Panc1 (cell line): ENCODE measurements at regions not wholly inside any gene's neighbourhood (a gene's known extent, or its start where the extent isn't known, plus 50 kb on each side); places are given as distances from the start of the nearest gene placed in this dataset.

Experiments
- ATAC-seq: fragments of 200-7000 bp; cut with Tn5 transposase; 2 replicates; pipeline ENCODE4 v1.9.1; 2020; ENCODE audit warnings: mild to moderate bottlenecking, moderate library complexity
- BruUV-seq: library from RNA; stranded (reverse); fragments of 400-500 nt; replicated peaks from 2 replicates; lab custom pipeline; 2021; lab: Mats Ljungman, UMichigan
- CTCF ChIA-PET: fragments of 300-600 bp; sonication (Branson Sonifier 250); formaldehyde crosslinking; loops from one replicate; lab custom pipeline; 2022; ENCODE audit warnings: antibody characterized with exemption; lab: Charles Lee
- POLR2A ChIA-PET: fragments of 300-600 bp; sonication (Branson Sonifier 250); formaldehyde crosslinking; loops from one replicate; lab custom pipeline; 2022; ENCODE audit warnings: antibody characterized with exemption; lab: Charles Lee
- DNase-seq: peaks from one replicate; pipeline ENCODE4 v3.0.0-alpha.2; 2010; ENCODE audit warnings: low read depth, low spot score
- H3K27ac ChIP-seq: 2 replicates; pipeline ENCODE4 v1.5.1; 2011; ENCODE audit warnings: mild to moderate bottlenecking, low read length, inconsistent platforms
- H3K27me3 ChIP-seq: fragments of 200-500 bp; sonication (Bioruptor generic); 2 replicates; pipeline ENCODE4 v1.6.0; 2014; ENCODE audit warnings: low read length, inconsistent platforms; ENCODE audit not compliant: control insufficient read depth, insufficient read depth
- H3K36me3 ChIP-seq: fragments of 200-500 bp; sonication (Bioruptor generic); 2 replicates; pipeline ENCODE4 v1.5.1; 2014; ENCODE audit warnings: inconsistent platforms, mild to moderate bottlenecking, low read length, moderate library complexity; ENCODE audit not compliant: control insufficient read depth, insufficient read depth
- H3K4me1 ChIP-seq: 2 replicates; pipeline ENCODE4 v1.5.1; 2011; ENCODE audit warnings: inconsistent platforms, mild to moderate bottlenecking, low read length, moderate library complexity; ENCODE audit not compliant: control insufficient read depth, insufficient read depth
- H3K4me3 ChIP-seq, 2 experiments: 2 replicates each; pipeline ENCODE4 v1.5.1; 2011 to 2012; ENCODE audit warnings: low read depth in 2 of 2, low read length in 2 of 2, mild to moderate bottlenecking in 2 of 2, inconsistent platforms in 1 of 2, moderate library complexity in 1 of 2
- H3K9me3 ChIP-seq: fragments of 200-500 bp; sonication (Bioruptor generic); 2 replicates; pipeline ENCODE4 v1.5.1; 2014; ENCODE audit warnings: low read depth, mild to moderate bottlenecking, inconsistent platforms, low read length, moderate library complexity; ENCODE audit not compliant: control insufficient read depth, insufficient read depth
- POLR2AphosphoS5 ChIP-seq: IDR thresholded peaks from 2 replicates; pipeline ENCODE4 v1.6.1; 2012; ENCODE audit warnings: mild to moderate bottlenecking, low read depth, low read length, moderate library complexity
- TCF7L2 ChIP-seq: IDR thresholded peaks from 2 replicates; pipeline ENCODE4 v1.6.1; 2011; ENCODE audit warnings: mild to moderate bottlenecking, low read depth, low read length, inconsistent platforms
- in situ Hi-C: cut with HindIII; loops from 2 replicates; pipeline ENCODE4 v1.10.0; 2016; ENCODE audit warnings: low sequenced_read_pairs, low pct_unique_long_range_greater_than_20kb
- intact Hi-C: fragments of 100-400 bp; cut with micrococcal nuclease; formaldehyde crosslinking; loops from one replicate; pipeline ENCODE4 v1.10.0; 2022; ENCODE audit not compliant: unreplicated experiment
- TF ChIP-seq, protein P1 (sequence below): fragments of 450-650 bp; IDR thresholded peaks from 2 replicates; pipeline ENCODE4 v1.5.1; 2017; ENCODE audit warnings: mild to moderate bottlenecking
- TF ChIP-seq, protein P2 (sequence below), 2 experiments: IDR thresholded peaks; 2 replicates each; pipeline ENCODE4 v1.6.1; 2011 to 2012; ENCODE audit warnings: low read depth in 2 of 2, control low read depth in 1 of 2, low read length in 1 of 2, mild to moderate bottlenecking in 1 of 2, moderate library complexity in 1 of 2; ENCODE audit not compliant: insufficient read depth in 1 of 2

DNA sequence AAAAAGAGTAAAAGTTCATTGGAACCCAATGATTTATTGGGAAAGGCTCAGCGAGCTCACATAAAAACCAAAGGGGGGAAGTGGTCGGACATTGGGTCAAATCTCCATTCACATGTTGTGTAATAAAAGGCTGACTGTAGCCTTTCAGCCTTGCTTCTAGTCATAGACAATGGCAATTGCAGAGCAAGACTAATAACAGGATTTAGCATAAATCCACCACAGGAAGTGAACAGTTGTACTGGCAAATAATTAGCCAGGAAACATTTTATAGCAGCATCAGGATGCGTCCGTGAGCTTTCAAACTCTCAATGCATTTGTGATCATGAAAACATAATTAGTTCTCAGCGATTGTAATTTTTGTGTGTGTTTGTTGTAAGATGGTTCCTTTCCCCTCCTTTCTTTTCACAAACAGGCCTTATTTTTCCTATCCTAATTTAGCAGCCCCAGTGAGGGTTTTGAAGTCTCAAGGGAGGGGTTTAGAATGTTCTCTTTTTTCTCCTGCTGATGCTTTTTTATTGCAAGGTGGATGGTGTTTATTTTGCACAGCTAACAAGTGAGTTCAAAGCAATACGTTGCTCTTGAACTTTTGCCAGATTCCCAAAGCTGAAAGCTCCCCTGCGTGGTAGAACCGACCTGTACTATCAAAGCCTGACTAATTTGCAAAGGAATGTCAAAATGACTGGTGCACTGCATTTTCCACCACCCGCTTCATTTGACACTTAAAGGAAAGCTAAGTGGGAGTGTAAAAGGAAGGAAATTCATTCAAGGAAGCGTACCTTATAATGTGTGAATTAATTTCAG is 105.6 kb downstream of the SPRY2 start:
- in situ Hi-C loops: no loop called here
- H3K27me3 ChIP-seq: no peaks in the 10 kb centered on the region
- H3K4me3 ChIP-seq: peak overlapping the region in 1 of 2 experiments; percentile 23; a peak in 2 of 4 replicates
- TF ChIP-seq, protein P1, sequence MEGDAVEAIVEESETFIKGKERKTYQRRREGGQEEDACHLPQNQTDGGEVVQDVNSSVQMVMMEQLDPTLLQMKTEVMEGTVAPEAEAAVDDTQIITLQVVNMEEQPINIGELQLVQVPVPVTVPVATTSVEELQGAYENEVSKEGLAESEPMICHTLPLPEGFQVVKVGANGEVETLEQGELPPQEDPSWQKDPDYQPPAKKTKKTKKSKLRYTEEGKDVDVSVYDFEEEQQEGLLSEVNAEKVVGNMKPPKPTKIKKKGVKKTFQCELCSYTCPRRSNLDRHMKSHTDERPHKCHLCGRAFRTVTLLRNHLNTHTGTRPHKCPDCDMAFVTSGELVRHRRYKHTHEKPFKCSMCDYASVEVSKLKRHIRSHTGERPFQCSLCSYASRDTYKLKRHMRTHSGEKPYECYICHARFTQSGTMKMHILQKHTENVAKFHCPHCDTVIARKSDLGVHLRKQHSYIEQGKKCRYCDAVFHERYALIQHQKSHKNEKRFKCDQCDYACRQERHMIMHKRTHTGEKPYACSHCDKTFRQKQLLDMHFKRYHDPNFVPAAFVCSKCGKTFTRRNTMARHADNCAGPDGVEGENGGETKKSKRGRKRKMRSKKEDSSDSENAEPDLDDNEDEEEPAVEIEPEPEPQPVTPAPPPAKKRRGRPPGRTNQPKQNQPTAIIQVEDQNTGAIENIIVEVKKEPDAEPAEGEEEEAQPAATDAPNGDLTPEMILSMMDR: no peak
- no peak for TF ChIP-seq POLR2AphosphoS5
- BruUV-seq: no TSS peak
- H3K27ac ChIP-seq: peak overlapping the region; percentile 57; the same call in 1 of the 2 replicates
- ATAC-seq (peak; percentile 65; the same call in 1 of the 2 replicates), DNase-seq (peak; percentile 25)
- intact Hi-C loops: no loop called here
- CTCF ChIA-PET: interaction anchor here (0.6 kb wide), 1 partner anchor 70 kb away, joined by 4 read pairs; no protein-coding TSS in a partner anchor
- POLR2A ChIA-PET: no interaction called here
- H3K4me1 ChIP-seq: peaks cover 7% of the 10 kb centered on the region
- no peaks in the 10 kb centered on the region for H3K9me3 ChIP-seq
- no peaks in the 10 kb centered on the region for H3K36me3 ChIP-seq

- intact Hi-C loops (no loop called here), in situ Hi-C loops (no loop called here)
- POLR2A ChIA-PET: no interaction called here
- no peaks in the 10 kb centered on the region for H3K27me3 ChIP-seq
- no TSS peak for BruUV-seq
- H3K27ac ChIP-seq: no peak overlapping the region
- H3K36me3 ChIP-seq: no peaks in the 10 kb centered on the region
- H3K4me3 ChIP-seq: no peak overlapping the region
- TF ChIP-seq TCF7L2: no peak
- TF ChIP-seq, protein P2, sequence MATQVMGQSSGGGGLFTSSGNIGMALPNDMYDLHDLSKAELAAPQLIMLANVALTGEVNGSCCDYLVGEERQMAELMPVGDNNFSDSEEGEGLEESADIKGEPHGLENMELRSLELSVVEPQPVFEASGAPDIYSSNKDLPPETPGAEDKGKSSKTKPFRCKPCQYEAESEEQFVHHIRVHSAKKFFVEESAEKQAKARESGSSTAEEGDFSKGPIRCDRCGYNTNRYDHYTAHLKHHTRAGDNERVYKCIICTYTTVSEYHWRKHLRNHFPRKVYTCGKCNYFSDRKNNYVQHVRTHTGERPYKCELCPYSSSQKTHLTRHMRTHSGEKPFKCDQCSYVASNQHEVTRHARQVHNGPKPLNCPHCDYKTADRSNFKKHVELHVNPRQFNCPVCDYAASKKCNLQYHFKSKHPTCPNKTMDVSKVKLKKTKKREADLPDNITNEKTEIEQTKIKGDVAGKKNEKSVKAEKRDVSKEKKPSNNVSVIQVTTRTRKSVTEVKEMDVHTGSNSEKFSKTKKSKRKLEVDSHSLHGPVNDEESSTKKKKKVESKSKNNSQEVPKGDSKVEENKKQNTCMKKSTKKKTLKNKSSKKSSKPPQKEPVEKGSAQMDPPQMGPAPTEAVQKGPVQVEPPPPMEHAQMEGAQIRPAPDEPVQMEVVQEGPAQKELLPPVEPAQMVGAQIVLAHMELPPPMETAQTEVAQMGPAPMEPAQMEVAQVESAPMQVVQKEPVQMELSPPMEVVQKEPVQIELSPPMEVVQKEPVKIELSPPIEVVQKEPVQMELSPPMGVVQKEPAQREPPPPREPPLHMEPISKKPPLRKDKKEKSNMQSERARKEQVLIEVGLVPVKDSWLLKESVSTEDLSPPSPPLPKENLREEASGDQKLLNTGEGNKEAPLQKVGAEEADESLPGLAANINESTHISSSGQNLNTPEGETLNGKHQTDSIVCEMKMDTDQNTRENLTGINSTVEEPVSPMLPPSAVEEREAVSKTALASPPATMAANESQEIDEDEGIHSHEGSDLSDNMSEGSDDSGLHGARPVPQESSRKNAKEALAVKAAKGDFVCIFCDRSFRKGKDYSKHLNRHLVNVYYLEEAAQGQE (IDR thresholded peaks at IDR 0.05; ENCODE audit: insufficient read depth in 1 of 2, low read depth in 2 of 2, low read length in 1 of 2): no peak
- TF ChIP-seq POLR2AphosphoS5: no peak
- TF ChIP-seq, protein P1: no peak
- ATAC-seq: no peak
- no peaks in the 10 kb centered on the region for H3K4me1 ChIP-seq
- no peaks in the 10 kb centered on the region; the same call in 1 of the 2 replicates for H3K9me3 ChIP-seq
- CTCF ChIA-PET: no interaction called here
- no peak for DNase-seq
Measured at GRCh38 chr13:80227645-80228044, 113.3 kb downstream of the SPRY2 start.
